ENCODE measurements at regions not wholly inside any gene's neighbourhood (a gene's known extent, or its start where the extent isn't known, plus 50 kb on each side); places are given as distances from the start of the nearest gene placed in this dataset.

- DNase-seq (ENCODE audit: low spot score in 2 of 2) = no peak
- Histone ChIP-seq H3K4me3 (no peak overlapping the region), H3K27me3 (ENCODE audit: low read depth) (no peaks in the 10 kb centered on the region), H3K4me1 (no peaks in the 10 kb centered on the region), H3K36me3 (replicated peaks) (no peaks in the 10 kb centered on the region), H3K9me3 (no peaks in the 10 kb centered on the region)
- in situ Hi-C loops (cut with MboI; ENCODE audit: low sequenced_read_pairs) = no loop called here
Measured at GRCh38 chr2:7265286-7265685, 348.1 kb downstream of the RNF144A start.

- DNase-seq (ENCODE audit: low spot score in 2 of 2) = no peak
Measured at GRCh38 chr2:7269106-7269643, 352.0 kb downstream of the RNF144A start.

GRCh38 chr2:7270011-7270431 is 352.8 kb downstream of the RNF144A start:
- H3K9me3 ChIP-seq = no peaks in the 10 kb centered on the region
- in situ Hi-C loops (cut with MboI; ENCODE audit: low sequenced_read_pairs) = no loop called here
- no peak for DNase-seq (ENCODE audit: low spot score in 2 of 2)
- no peaks in the 10 kb centered on the region for H3K27me3 ChIP-seq (ENCODE audit: low read depth)
- no peak overlapping the region for H3K4me3 ChIP-seq
- H3K36me3 ChIP-seq (replicated peaks) = no peaks in the 10 kb centered on the region
- H3K4me1 ChIP-seq = no peaks in the 10 kb centered on the region

More at GRCh38 chr2:7269106-7269643, 352.0 kb downstream of the RNF144A start:
- H3K4me1 ChIP-seq = no peaks in the 10 kb centered on the region
- H3K27me3 ChIP-seq (ENCODE audit: low read depth) = no peaks in the 10 kb centered on the region
- no peaks in the 10 kb centered on the region for H3K9me3 ChIP-seq
- H3K4me3 ChIP-seq = no peak overlapping the region
- no peaks in the 10 kb centered on the region for H3K36me3 ChIP-seq (replicated peaks)
- in situ Hi-C loops (cut with MboI; ENCODE audit: low sequenced_read_pairs) = no loop called here

- Histone ChIP-seq H3K36me3 (replicated peaks) (no peaks in the 10 kb centered on the region), H3K9me3 (no peaks in the 10 kb centered on the region), H3K27me3 (ENCODE audit: low read depth) (no peaks in the 10 kb centered on the region), H3K4me3 (no peak overlapping the region), H3K4me1 (no peaks in the 10 kb centered on the region)
- DNase-seq (ENCODE audit: low spot score in 2 of 2) = no peak
- in situ Hi-C loops (cut with MboI; ENCODE audit: low sequenced_read_pairs) = no loop called here
Measured at GRCh38 chr2:7272210-7272609, 355.0 kb downstream of the RNF144A start.

- no peaks in the 10 kb centered on the region for H3K36me3 ChIP-seq (replicated peaks)
- DNase-seq (ENCODE audit: low spot score in 2 of 2) = no peak
- H3K4me3 ChIP-seq = no peak overlapping the region
- in situ Hi-C loops (cut with MboI; ENCODE audit: low sequenced_read_pairs) = no loop called here
- no peaks in the 10 kb centered on the region for H3K4me1 ChIP-seq
- no peaks in the 10 kb centered on the region; the same call in 1 of the 2 replicates for H3K9me3 ChIP-seq
- H3K27me3 ChIP-seq (ENCODE audit: low read depth) = no peaks in the 10 kb centered on the region
Measured at GRCh38 chr2:7278984-7279383, 361.8 kb downstream of the RNF144A start.

GRCh38 chr2:7279421-7279949 is 362.3 kb downstream of the RNF144A start:
- no peaks in the 10 kb centered on the region for H3K36me3 ChIP-seq (replicated peaks)
- no peaks in the 10 kb centered on the region for H3K27me3 ChIP-seq (ENCODE audit: low read depth)
- in situ Hi-C loops (cut with MboI; ENCODE audit: low sequenced_read_pairs) = no loop called here
- no peaks in the 10 kb centered on the region for H3K4me1 ChIP-seq
- H3K9me3 ChIP-seq = no peaks in the 10 kb centered on the region; the same call in 1 of the 2 replicates
- H3K4me3 ChIP-seq = no peak overlapping the region
- DNase-seq (ENCODE audit: low spot score in 2 of 2) = no peak

- no peaks in the 10 kb centered on the region for H3K36me3 ChIP-seq (replicated peaks)
- H3K4me3 ChIP-seq = no peak overlapping the region
- no peaks in the 10 kb centered on the region for H3K27me3 ChIP-seq (ENCODE audit: low read depth)
- no peaks in the 10 kb centered on the region; the same call in 1 of the 2 replicates for H3K9me3 ChIP-seq
- DNase-seq (ENCODE audit: low spot score in 2 of 2) = no peak
- in situ Hi-C loops (cut with MboI; ENCODE audit: low sequenced_read_pairs) = no loop called here
- no peaks in the 10 kb centered on the region for H3K4me1 ChIP-seq
Measured at GRCh38 chr2:7280790-7281189, 363.6 kb downstream of the RNF144A start.

GRCh38 chr2:7281231-7282201 is 364.3 kb downstream of the RNF144A start:
- no peak overlapping the region for H3K4me3 ChIP-seq
- in situ Hi-C loops (cut with MboI; ENCODE audit: low sequenced_read_pairs) = no loop called here
- no peaks in the 10 kb centered on the region; the same call in 1 of the 2 replicates for H3K9me3 ChIP-seq
- H3K27me3 ChIP-seq (ENCODE audit: low read depth) = no peaks in the 10 kb centered on the region
- H3K4me1 ChIP-seq = no peaks in the 10 kb centered on the region
- H3K36me3 ChIP-seq (replicated peaks) = no peaks in the 10 kb centered on the region
- no peak for DNase-seq (ENCODE audit: low spot score in 2 of 2)

- no peaks in the 10 kb centered on the region for H3K4me1 ChIP-seq
- no peak for DNase-seq (ENCODE audit: low spot score in 2 of 2)
- H3K9me3 ChIP-seq = no peaks in the 10 kb centered on the region; the same call in 1 of the 2 replicates
- in situ Hi-C loops (cut with MboI; ENCODE audit: low sequenced_read_pairs) = no loop called here
- no peak overlapping the region for H3K4me3 ChIP-seq
- no peaks in the 10 kb centered on the region for H3K36me3 ChIP-seq (replicated peaks)
- no peaks in the 10 kb centered on the region for H3K27me3 ChIP-seq (ENCODE audit: low read depth)
Measured at GRCh38 chr2:7286120-7286519, 368.9 kb downstream of the RNF144A start.

- in situ Hi-C loops (cut with MboI; ENCODE audit: low sequenced_read_pairs) = no loop called here
- H3K27me3 ChIP-seq (ENCODE audit: low read depth) = no peaks in the 10 kb centered on the region
- no peak overlapping the region for H3K4me3 ChIP-seq
Measured at GRCh38 chr2:7288484-7288883, 371.3 kb downstream of the RNF144A start.

GRCh38 chr2:7289697-7290096 is 372.5 kb downstream of the RNF144A start:
- Histone ChIP-seq H3K4me3 (no peak overlapping the region), H3K27me3 (ENCODE audit: low read depth) (no peaks in the 10 kb centered on the region), H3K9me3 (no peaks in the 10 kb centered on the region), H3K4me1 (no peaks in the 10 kb centered on the region), H3K36me3 (replicated peaks) (no peaks in the 10 kb centered on the region)
- DNase-seq (ENCODE audit: low spot score in 2 of 2) = no peak
- in situ Hi-C loops (cut with MboI; ENCODE audit: low sequenced_read_pairs) = no loop called here

More at GRCh38 chr2:7288484-7288883, 371.3 kb downstream of the RNF144A start:
- Histone ChIP-seq H3K9me3 (no peaks in the 10 kb centered on the region), H3K4me1 (no peaks in the 10 kb centered on the region), H3K36me3 (replicated peaks) (no peaks in the 10 kb centered on the region)
- DNase-seq (ENCODE audit: low spot score in 2 of 2) = no peak

GRCh38 chr2:7292154-7292691 is 375.0 kb downstream of the RNF144A start:
- no peaks in the 10 kb centered on the region for H3K27me3 ChIP-seq (ENCODE audit: low read depth)
- H3K9me3 ChIP-seq = no peaks in the 10 kb centered on the region
- no peak overlapping the region for H3K4me3 ChIP-seq
- in situ Hi-C loops (cut with MboI; ENCODE audit: low sequenced_read_pairs) = no loop called here
- H3K4me1 ChIP-seq = no peaks in the 10 kb centered on the region
- DNase-seq (ENCODE audit: low spot score in 2 of 2) = no peak
- H3K36me3 ChIP-seq (replicated peaks) = no peaks in the 10 kb centered on the region

GRCh38 chr2:7309582-7309981 is 392.4 kb downstream of the RNF144A start:
- Histone ChIP-seq H3K4me1 (no peaks in the 10 kb centered on the region), H3K9me3 (no peaks in the 10 kb centered on the region), H3K36me3 (replicated peaks) (no peaks in the 10 kb centered on the region), H3K27me3 (ENCODE audit: low read depth) (no peaks in the 10 kb centered on the region), H3K4me3 (no peak overlapping the region)
- in situ Hi-C loops (cut with MboI; ENCODE audit: low sequenced_read_pairs) = no loop called here
- no peak for DNase-seq (ENCODE audit: low spot score in 2 of 2)

GRCh38 chr2:7324706-7325105 is 407.5 kb downstream of the RNF144A start:
- H3K36me3 ChIP-seq (replicated peaks) = no peaks in the 10 kb centered on the region
- H3K9me3 ChIP-seq = no peaks in the 10 kb centered on the region
- in situ Hi-C loops (cut with MboI; ENCODE audit: low sequenced_read_pairs) = no loop called here
- no peaks in the 10 kb centered on the region for H3K27me3 ChIP-seq (ENCODE audit: low read depth)
- DNase-seq (ENCODE audit: low spot score in 2 of 2) = no peak
- H3K4me1 ChIP-seq = no peaks in the 10 kb centered on the region
- H3K4me3 ChIP-seq = no peak overlapping the region

All from HAP-1 (cell line).